Esophagus (tissue), 2 donors: ENCODE measurements at regions not wholly inside any gene's neighbourhood (a gene's known extent, or its start where the extent isn't known, plus 50 kb on each side); places are given as distances from the start of the nearest gene placed in this dataset.

ENCODE experiments used
- H3K27ac ChIP-seq, 2 donors: one replicate each; pipeline ENCODE4 v1.5.1; 2013; ENCODE audit warnings: low read depth in 2 of 2, mild to moderate bottlenecking in 2 of 2, inconsistent platforms in 1 of 2, low read length in 1 of 2, moderate library complexity in 1 of 2
- H3K27me3 ChIP-seq, 2 donors: one replicate each; pipeline ENCODE4 v1.6.1; 2013; ENCODE audit warnings: low read length in 2 of 2, control low read depth in 1 of 2, mild to moderate bottlenecking in 1 of 2; ENCODE audit not compliant: insufficient read depth in 2 of 2, control insufficient read depth in 1 of 2
- H3K36me3 ChIP-seq, 2 donors: one replicate each; pipeline ENCODE4 v1.6.1; 2013; ENCODE audit warnings: low read length in 1 of 2; ENCODE audit not compliant: control insufficient read depth in 2 of 2, insufficient read depth in 2 of 2
- H3K4me1 ChIP-seq, 2 donors: one replicate each; pipeline ENCODE4 v1.6.1; 2013; ENCODE audit warnings: low read length in 1 of 2; ENCODE audit not compliant: control insufficient read depth in 2 of 2, insufficient read depth in 2 of 2
- H3K4me3 ChIP-seq, 2 donors: one replicate each; pipeline ENCODE4 v1.5.1; 2013; ENCODE audit warnings: low read length in 2 of 2, mild to moderate bottlenecking in 2 of 2, low read depth in 1 of 2, moderate library complexity in 1 of 2
- H3K9me3 ChIP-seq, 2 donors: one replicate each; pipeline ENCODE4 v1.6.1; 2013; ENCODE audit warnings: mild to moderate bottlenecking in 2 of 2, low read depth in 1 of 2, low read length in 1 of 2, moderate library complexity in 1 of 2; ENCODE audit not compliant: control insufficient read depth in 2 of 2, insufficient read depth in 1 of 2
- WGBS, 2 donors: extraction: QIAGEN DNeasy Blood & Tissue Kit; methylation state at CpG; one replicate each; pipeline ENCODE4 v1.1.7; 2013; 5-methylcytosine and 5-hydroxymethylcytosine counted together
- donor health status: healthy with polysubstance abuse.
- donor health status: Bipolar disorder and iron deficiency.

- Histone ChIP-seq H3K27ac (no peak overlapping the region), H3K27me3 (no peaks in the 10 kb centered on the region), H3K4me3 (no peak overlapping the region), H3K4me1 (no peaks in the 10 kb centered on the region), H3K36me3 (no peaks in the 10 kb centered on the region), H3K9me3 (peaks cover 0 to 2% of the 10 kb centered on the region in 2 donors)
- WGBS, 2 donors = 93 to 98% methylated on average over 2 of the region's 2 CpGs
Observed at GRCh38 chr5:81899123-81899522, 72.7 kb upstream of the ATG10 start.

GRCh38 chr5:81898403-81898802, 73.4 kb upstream of the ATG10 start:
- WGBS, 2 donors = 68 to 70% methylated on average over 2 of the region's 2 CpGs
- H3K4me3 ChIP-seq = no peak overlapping the region
- no peaks in the 10 kb centered on the region for H3K4me1 ChIP-seq
- no peaks in the 10 kb centered on the region for H3K27me3 ChIP-seq
- H3K9me3 ChIP-seq = peaks cover 0 to 2% of the 10 kb centered on the region in 2 donors
- H3K36me3 ChIP-seq = no peaks in the 10 kb centered on the region
- H3K27ac ChIP-seq = no peak overlapping the region

GRCh38 chr5:81896764-81897163, 75.1 kb upstream of the ATG10 start:
- Histone ChIP-seq H3K4me1 (no peaks in the 10 kb centered on the region), H3K4me3 (no peak overlapping the region), H3K9me3 (peaks cover 0 to 2% of the 10 kb centered on the region in 2 donors), H3K27ac (no peak overlapping the region), H3K36me3 (no peaks in the 10 kb centered on the region), H3K27me3 (no peaks in the 10 kb centered on the region)
- 90 to 97% methylated on average over 1 of the region's 1 CpG for WGBS, 2 donors

DNA sequence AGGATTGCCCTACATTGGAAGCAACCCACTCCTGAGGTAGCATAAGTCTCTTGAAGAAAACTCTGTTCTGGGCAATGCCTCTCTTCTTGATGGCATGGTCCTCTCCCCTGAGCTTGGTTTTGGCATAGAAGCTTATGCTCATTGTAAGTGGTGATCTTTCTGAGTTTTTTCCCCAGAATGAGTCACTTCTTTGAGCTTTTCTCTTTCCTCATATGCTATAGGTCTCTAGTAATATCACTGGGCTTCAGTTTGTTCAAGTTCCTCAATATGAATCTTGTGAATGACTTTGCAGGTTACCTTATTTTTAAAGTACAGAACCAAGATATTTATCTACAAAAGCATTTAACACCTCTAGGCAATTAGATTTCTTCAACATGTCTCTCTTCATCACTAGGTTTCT, 76.5 kb upstream of the ATG10 start:
- H3K27me3 ChIP-seq = no peaks in the 10 kb centered on the region
- no peaks in the 10 kb centered on the region for H3K36me3 ChIP-seq
- H3K27ac ChIP-seq = no peak overlapping the region
- H3K4me1 ChIP-seq = no peaks in the 10 kb centered on the region
- H3K9me3 ChIP-seq = peaks cover 0 to 2% of the 10 kb centered on the region in 2 donors
- no peak overlapping the region for H3K4me3 ChIP-seq

DNA sequence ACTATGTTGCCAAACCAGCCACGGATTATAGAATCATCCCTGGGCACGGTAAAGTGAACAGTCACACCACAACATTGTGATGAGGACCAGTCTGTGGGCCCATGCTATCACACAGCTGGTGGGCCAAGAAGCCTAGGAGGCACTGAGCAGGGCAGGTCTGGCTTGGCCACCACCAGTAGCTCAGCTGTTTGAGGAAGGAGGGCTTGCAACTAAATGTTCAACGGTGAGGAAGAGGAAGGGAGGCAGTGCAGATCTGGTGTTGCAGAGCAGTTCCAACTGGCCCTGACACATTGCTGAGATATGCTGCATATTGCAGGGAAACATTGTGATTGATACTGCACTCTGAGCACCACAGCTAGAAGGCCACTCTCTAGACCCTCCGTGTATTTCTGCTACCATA, 77.9 kb upstream of the ATG10 start:
- Histone ChIP-seq H3K4me3 (no peak overlapping the region), H3K27me3 (no peaks in the 10 kb centered on the region), H3K9me3 (peaks cover 0 to 2% of the 10 kb centered on the region in 2 donors), H3K4me1 (no peaks in the 10 kb centered on the region), H3K27ac (no peak overlapping the region), H3K36me3 (no peaks in the 10 kb centered on the region)
- WGBS, 2 donors = 69 to 74% methylated on average over 4 of the region's 4 CpGs

DNA sequence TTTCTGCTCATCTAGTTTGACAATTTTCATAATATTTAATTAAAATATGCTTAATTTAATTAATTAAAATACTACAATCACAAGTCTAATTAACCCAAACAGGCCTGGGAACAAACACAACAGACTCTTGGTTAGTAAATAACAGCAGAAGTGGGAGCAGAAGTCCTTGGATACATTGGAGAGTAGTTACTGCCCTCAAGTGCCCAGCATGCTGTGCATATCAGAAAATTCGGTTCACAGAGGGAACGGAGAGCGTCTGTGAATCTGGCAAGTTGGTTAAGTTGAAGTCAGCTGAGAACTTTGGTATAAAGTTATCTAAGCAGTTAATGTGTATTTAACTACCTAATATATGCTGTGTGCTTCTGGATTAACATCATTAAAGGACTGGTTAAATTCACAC, 87.0 kb upstream of the ATG10 start:
- Histone ChIP-seq H3K27ac (no peak overlapping the region), H3K4me3 (no peak overlapping the region), H3K36me3 (no peaks in the 10 kb centered on the region), H3K27me3 (no peaks in the 10 kb centered on the region), H3K4me1 (peaks cover 3 to 5% of the 10 kb centered on the region in 2 donors), H3K9me3 (no peaks in the 10 kb centered on the region)
- WGBS, 2 donors = 73 to 74% methylated on average over 3 of the region's 3 CpGs

- H3K4me3 ChIP-seq = no peak overlapping the region
- no peaks in the 10 kb centered on the region for H3K9me3 ChIP-seq
- H3K4me1 ChIP-seq = peaks cover 3 to 5% of the 10 kb centered on the region in 2 donors
- no peaks in the 10 kb centered on the region for H3K27me3 ChIP-seq
- H3K36me3 ChIP-seq = no peaks in the 10 kb centered on the region
- 84 to 86% methylated on average over 5 of the region's 5 CpGs for WGBS, 2 donors
- no peak overlapping the region for H3K27ac ChIP-seq
Observed at GRCh38 chr5:81883371-81883770, 88.5 kb upstream of the ATG10 start.

GRCh38 chr5:81881595-81881994, 90.2 kb upstream of the ATG10 start:
- Histone ChIP-seq H3K27ac (no peak overlapping the region), H3K27me3 (no peaks in the 10 kb centered on the region), H3K4me3 (no peak overlapping the region), H3K36me3 (no peaks in the 10 kb centered on the region), H3K4me1 (peaks cover 3 to 5% of the 10 kb centered on the region in 2 donors), H3K9me3 (no peaks in the 10 kb centered on the region)
- WGBS, 2 donors = 33 to 39% methylated on average over 2 of the region's 2 CpGs

DNA sequence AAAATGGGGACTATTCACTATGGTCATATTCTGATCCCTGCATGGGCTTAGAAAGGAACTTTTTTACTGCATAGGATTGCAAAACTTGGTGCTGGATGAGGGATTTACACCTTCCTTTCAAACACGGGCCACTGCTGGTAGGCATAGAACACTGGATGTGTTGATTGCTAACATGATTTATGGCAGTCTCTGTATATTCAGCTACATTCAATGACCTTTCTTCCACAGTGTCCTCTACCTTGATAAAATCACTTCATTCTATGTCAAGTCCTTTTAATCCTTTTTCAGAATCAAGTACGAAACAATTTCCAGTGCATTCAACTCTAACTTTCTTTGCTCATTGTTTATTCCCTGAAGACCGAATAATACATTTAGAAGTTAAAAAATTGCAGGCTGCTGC, 91.9 kb upstream of the ATG10 start:
- no peak overlapping the region for H3K4me3 ChIP-seq
- H3K36me3 ChIP-seq = no peaks in the 10 kb centered on the region
- no peaks in the 10 kb centered on the region for H3K27me3 ChIP-seq
- H3K9me3 ChIP-seq = no peaks in the 10 kb centered on the region
- peaks cover 3 to 5% of the 10 kb centered on the region in 2 donors for H3K4me1 ChIP-seq
- 81 to 83% methylated on average over 3 of the region's 3 CpGs for WGBS, 2 donors
- no peak overlapping the region for H3K27ac ChIP-seq

DNA sequence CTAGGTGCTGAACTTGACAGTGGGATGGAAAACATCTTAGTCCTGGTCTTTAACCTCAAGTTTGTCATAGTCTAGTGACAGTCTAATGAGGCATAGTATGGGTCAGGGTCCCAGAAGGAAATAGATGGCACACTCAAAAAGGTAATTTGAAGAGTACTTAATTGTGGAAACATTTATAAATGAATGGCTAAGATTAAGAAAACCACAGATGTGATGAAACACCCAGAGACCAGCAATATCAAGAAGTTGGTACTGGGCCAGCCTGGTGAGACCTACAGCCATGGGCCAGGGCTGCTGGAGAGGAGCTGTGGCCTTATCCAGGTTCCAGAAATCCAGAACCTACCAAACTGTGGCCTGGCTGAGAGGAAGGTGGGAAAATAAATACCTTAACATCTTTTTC, 93.5 kb upstream of the ATG10 start:
- Histone ChIP-seq H3K4me1 (peaks cover 1 to 4% of the 10 kb centered on the region in 2 donors), H3K4me3 (no peak overlapping the region), H3K36me3 (no peaks in the 10 kb centered on the region)

More for the DNA sequence above, 93.5 kb upstream of the ATG10 start:
- Histone ChIP-seq H3K27me3 (no peaks in the 10 kb centered on the region), H3K9me3 (no peaks in the 10 kb centered on the region), H3K27ac (no peak overlapping the region)
